Lung microvascular endothelial cell (primary cell): ENCODE measurements at regions not wholly inside any gene's neighbourhood (a gene's known extent, or its start where the extent isn't known, plus 50 kb on each side); places are given as distances from the start of the nearest gene placed in this dataset.
A peak's percentile ranks its signal among the peaks of the same experiment; 100 is the strongest.

Experiments
- DNase-seq, 2 donors: peaks; one replicate each; pipeline versions ENCODE4 v3.0.0 to v3.0.0-alpha.2; 2010; ENCODE audit warnings: low read depth in 2 of 2

DNA sequence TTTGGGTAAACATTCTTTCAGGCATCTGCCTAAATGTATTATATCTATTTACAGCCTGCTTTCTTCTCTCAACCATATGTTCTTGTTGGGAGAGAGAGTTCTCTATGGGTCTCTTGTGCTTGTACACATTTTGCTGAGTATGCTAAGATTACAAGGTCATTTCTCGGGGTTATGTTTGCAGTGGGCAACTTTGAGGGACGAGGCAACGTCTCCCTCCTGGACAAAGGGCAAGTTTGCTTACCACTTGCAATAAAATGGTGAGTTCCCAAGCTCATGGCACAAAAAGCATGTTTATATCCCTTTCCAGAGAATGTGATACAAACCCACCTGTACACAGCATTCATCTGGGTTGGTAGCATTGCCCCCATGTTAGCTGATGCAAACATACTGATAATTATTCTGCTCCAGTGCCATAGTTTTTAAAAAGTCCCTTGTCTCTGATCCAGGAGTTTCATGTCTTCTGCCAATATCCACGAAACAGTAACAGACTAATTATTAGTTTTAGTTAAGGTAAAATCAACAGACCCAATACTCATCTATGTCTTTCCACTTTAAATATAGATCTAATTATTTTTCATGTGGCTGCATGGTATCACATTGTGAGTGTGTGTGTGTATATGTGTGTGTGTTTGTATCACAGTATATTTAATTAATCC lies 84.2 kb upstream of the MAPK4 start:
- DNase-seq: no peak

DNA sequence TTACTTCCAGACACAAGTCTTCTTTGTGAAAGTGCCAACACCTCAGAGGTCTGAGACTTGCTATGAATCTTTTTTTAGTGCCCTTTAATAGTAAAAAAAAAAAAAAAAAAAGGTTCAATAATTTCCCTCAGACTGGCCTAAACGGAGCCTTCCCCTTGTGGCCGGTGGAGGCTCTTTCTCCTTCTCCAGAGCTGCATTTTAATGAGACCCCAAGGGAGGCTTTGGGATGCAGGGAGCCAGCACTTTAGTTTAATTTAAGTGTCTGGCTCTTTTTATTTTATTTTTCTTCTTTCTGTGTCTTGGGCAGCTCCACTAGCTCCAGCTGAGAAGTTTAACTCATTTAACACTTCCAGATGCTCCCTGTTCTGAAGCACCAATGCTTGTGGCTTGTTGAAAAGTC lies 67.8 kb upstream of the MAPK4 start:
- no peak for DNase-seq

DNA sequence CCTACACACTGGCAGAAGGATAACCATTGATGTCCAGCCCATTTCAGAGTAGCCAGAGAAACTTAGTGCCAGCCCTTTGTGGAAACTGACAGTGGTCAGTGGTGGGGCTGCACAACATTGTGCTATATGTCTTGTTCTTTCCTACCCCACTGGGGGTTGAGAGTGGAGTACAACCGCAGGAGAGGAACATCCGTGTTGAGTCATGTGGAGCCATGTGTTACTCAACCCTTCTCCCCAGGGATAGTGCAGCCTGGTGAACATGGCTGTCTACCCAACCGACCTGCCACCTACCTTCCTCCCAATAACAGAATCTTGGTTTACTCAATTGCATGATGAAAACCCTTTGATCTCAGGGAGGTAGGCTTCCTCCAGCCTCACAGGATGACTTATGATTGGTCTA lies 65.3 kb upstream of the MAPK4 start:
- no peak for DNase-seq

DNA sequence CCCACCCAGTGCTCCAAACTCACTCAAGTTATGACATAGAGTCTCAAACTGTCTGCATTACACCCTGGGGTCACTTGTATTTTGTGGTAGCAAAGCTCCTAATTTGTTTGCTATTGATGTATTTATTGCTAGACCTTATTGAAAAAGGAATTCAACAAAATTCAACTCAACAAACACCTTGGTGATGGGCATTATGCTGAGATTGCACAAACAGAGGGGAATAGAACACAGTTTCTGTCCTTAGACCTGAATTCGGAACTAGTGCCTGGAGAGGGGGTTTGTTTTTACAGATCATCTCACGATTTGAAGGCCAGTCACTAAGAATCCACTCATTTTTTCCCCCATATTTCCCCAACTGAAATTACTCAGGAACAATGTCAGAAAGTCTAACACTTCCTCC lies 53.5 kb upstream of the MAPK4 start:
- DNase-seq: no peak

DNA sequence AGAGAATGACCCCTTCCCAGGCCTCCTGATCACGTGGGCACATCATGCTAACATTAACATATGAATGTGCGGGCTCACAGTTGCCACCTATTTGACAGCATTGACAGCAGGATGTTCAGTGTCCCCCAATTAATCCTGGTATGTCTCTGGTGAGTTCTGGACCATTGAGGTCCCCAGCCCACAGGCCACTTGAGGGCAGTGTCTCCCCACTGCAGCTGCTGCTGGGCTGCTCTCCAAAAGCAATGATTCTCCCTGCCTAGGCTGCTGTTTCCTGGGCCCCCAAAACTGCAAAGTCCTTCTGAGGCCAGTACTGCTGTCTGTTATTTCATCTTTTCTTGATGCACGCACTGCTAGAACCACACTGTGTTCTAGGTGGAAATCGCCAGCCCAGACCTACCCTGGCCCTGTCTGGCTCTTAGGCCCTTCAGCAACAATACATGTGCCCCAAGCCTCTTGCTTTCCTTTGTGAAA lies 52.7 kb upstream of the MAPK4 start:
- peak; percentile 2 to 4 for DNase-seq

DNA sequence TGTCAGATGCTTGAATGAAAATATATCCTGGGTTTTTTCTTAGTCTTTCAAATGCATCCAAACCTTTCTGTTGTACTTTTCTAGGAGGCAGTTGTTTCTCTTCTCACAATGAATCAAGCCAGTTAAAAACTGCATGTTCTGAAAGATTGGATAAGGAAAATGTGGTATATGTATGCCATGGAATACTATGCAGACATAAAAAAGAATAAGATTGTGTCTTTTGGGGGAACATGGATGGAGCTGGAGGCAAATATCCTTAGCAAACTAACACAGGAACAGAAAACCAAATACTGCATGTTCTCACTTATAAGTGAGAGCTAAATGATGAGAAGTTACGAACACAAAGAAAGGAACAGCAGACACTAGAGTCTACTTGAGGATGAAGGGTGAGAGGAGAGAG lies 51.7 kb upstream of the MAPK4 start:
- no peak for DNase-seq

DNA sequence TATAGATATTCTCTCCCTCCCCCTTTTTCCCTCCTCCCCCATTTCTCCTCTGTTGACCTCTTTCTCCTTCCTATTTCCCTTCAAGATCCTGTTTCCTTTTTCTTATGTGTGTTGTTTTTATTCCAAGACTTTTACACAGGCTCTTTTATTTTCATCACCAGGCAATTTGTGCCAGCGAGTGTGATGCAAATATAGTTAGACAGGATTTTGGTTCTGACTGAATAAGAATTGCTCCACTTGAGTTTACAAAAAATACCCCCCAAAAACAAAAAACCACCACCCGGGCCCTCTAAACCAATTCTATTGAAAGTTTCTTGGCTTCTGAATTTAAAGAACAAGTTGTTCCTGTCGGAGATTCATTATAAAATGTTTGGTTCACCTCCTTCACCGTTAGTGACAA lies 50.9 kb upstream of the MAPK4 start:
- DNase-seq: no peak
